ENCODE measurements at regions not wholly inside any gene's neighbourhood (a gene's known extent, or its start where the extent isn't known, plus 50 kb on each side); places are given as distances from the start of the nearest gene placed in this dataset.

DNA sequence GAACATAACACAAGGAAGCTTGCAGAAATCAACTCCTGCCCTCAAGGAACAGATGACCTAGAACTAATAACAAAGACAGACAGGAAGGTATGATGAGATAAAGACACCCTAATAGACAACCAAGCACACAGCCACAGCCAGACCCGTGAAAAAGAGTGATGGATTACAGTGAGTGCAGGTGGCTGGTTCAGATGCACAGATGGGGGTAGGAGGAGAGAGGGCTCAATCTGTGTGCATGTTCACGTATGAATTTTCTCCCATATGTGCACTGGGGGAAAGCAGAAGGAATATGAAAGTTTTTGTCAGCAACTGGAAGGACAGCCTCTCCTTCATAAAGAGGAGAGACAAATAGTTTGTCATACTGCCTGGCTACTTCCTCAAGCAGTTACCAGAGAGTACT lies 367.1 kb downstream of the PBX1 start:
- Histone ChIP-seq H3K56ac (ENCODE audit: extremely low read depth, insufficient read depth, low read length) (no peak overlapping the region), H3K4me1 (ENCODE audit: control insufficient read depth, insufficient read depth, low read length) (no peaks in the 10 kb centered on the region), H3K9me3 (ENCODE audit: control insufficient read depth, insufficient read depth, low read length) (no peaks in the 10 kb centered on the region), H3K4me2 (ENCODE audit: low read depth, low read length) (no peak overlapping the region), H3K36me3 (ENCODE audit: control insufficient read depth, insufficient read depth, low read length) (no peaks in the 10 kb centered on the region), H3K9ac (ENCODE audit: low read depth, low read length) (no peak overlapping the region), H2BK120ac (ENCODE audit: low read depth, low read length) (no peak overlapping the region), H3K27me3 (ENCODE audit: control insufficient read depth, insufficient read depth, low read length) (peaks cover 3% of the 10 kb centered on the region; the same call in 1 of the 2 replicates), H4K20me1 (ENCODE audit: insufficient read depth, low read length) (no peaks in the 10 kb centered on the region), H2BK15ac (ENCODE audit: low read depth, low read length) (no peak overlapping the region), H3K18ac (ENCODE audit: low read depth, low read length) (no peak overlapping the region), H3K14ac (replicated peaks; ENCODE audit: low read depth, low read length) (no peak overlapping the region), H4K8ac (ENCODE audit: low read depth in 2 of 2, low read length in 2 of 2) (no peak overlapping the region), H3K27ac (ENCODE audit: insufficient read depth, low read length) (no peak overlapping the region), H4K91ac (ENCODE audit: insufficient read depth, low read depth, low read length) (no peak overlapping the region), H3K4ac (ENCODE audit: low read depth, low read length) (no peak overlapping the region), H2BK5ac (ENCODE audit: low read depth, low read length, poor library complexity, severe bottlenecking) (no peak overlapping the region), H2BK20ac (ENCODE audit: low read depth, low read length) (no peak overlapping the region), H3K4me3 (ENCODE audit: insufficient read depth, low read depth, low read length) (no peak overlapping the region), H2AK9ac (replicated peaks; ENCODE audit: low read depth, low read length, poor library complexity) (no peak overlapping the region), H3K79me1 (ENCODE audit: low read depth in 1 of 2, low read length in 2 of 2) (no peaks in the 10 kb centered on the region), H3K23ac (ENCODE audit: low read depth, low read length) (no peak overlapping the region), H2AFZ (replicated peaks; ENCODE audit: low read length, poor library complexity) (no peak overlapping the region), H2AK5ac (ENCODE audit: low read depth, low read length) (no peak overlapping the region), H4K5ac (ENCODE audit: low read depth, low read length) (no peak overlapping the region), H3K9me1 (ENCODE audit: insufficient read depth, low read length) (no peaks in the 10 kb centered on the region)
- in situ Hi-C loops (cut with MboI; ENCODE audit: low sequenced_read_pairs), result no loop called here
- dilution Hi-C loops (cut with HindIII; ENCODE audit: low sequenced_read_pairs, unreplicated experiment), result no loop called here
- no peak for ATAC-seq (ENCODE audit: low read depth)
- intact Hi-C loops (cut with micrococcal nuclease), result no loop called here
- POLR2A ChIA-PET (ENCODE audit: unreplicated experiment), result no interaction called here
- no peak for DNase-seq
- WGBS, 2 experiments (ENCODE audit: extremely low coverage in 2 of 2, insufficient read length in 1 of 2), result no CpG with 5 or more reads among the region's 2 CpGs
- no TSS peak for BruUV-seq (replicated peaks)
- CTCF ChIA-PET, result no interaction called here
- TF ChIP-seq RAD21 (IDR thresholded peaks at IDR 0.05; ENCODE audit: low read length), result no peak
- TF ChIP-seq, protein P1, sequence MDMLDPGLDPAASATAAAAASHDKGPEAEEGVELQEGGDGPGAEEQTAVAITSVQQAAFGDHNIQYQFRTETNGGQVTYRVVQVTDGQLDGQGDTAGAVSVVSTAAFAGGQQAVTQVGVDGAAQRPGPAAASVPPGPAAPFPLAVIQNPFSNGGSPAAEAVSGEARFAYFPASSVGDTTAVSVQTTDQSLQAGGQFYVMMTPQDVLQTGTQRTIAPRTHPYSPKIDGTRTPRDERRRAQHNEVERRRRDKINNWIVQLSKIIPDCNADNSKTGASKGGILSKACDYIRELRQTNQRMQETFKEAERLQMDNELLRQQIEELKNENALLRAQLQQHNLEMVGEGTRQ (IDR thresholded peaks at IDR 0.05; ENCODE audit: low read depth, low read length), result no peak
- no peak for TF ChIP-seq CHD1 (IDR thresholded peaks at IDR 0.05; ENCODE audit: low read depth, low read length)
- no peak for TF ChIP-seq MAZ (IDR thresholded peaks at IDR 0.05; ENCODE audit: borderline replicate concordance, low read depth, low read length)
- TF ChIP-seq, protein P2, sequence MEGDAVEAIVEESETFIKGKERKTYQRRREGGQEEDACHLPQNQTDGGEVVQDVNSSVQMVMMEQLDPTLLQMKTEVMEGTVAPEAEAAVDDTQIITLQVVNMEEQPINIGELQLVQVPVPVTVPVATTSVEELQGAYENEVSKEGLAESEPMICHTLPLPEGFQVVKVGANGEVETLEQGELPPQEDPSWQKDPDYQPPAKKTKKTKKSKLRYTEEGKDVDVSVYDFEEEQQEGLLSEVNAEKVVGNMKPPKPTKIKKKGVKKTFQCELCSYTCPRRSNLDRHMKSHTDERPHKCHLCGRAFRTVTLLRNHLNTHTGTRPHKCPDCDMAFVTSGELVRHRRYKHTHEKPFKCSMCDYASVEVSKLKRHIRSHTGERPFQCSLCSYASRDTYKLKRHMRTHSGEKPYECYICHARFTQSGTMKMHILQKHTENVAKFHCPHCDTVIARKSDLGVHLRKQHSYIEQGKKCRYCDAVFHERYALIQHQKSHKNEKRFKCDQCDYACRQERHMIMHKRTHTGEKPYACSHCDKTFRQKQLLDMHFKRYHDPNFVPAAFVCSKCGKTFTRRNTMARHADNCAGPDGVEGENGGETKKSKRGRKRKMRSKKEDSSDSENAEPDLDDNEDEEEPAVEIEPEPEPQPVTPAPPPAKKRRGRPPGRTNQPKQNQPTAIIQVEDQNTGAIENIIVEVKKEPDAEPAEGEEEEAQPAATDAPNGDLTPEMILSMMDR (conservative IDR thresholded peaks at IDR 0.05; ENCODE audit: low read depth, low read length), result no peak
- TF ChIP-seq FOS (IDR thresholded peaks at IDR 0.05; ENCODE audit: low read depth, low read length), result no peak
- no peak for TF ChIP-seq BHLHE40 (IDR thresholded peaks at IDR 0.05; ENCODE audit: low read depth, low read length)
- TF ChIP-seq MXI1 (IDR thresholded peaks at IDR 0.05; ENCODE audit: borderline replicate concordance, low read depth, low read length), result no peak
- TF ChIP-seq MAFK (IDR thresholded peaks at IDR 0.05; ENCODE audit: low read depth, low read length), result no peak
- TF ChIP-seq RFX5 (IDR thresholded peaks at IDR 0.05; ENCODE audit: low read depth, low read length), result no peak
- TF ChIP-seq RCOR1 (IDR thresholded peaks at IDR 0.05; ENCODE audit: insufficient replicate concordance, low read length), result no peak
- TF ChIP-seq CEBPB (IDR thresholded peaks at IDR 0.05; ENCODE audit: low read depth, low read length), result no peak
- TF ChIP-seq, protein P3, sequence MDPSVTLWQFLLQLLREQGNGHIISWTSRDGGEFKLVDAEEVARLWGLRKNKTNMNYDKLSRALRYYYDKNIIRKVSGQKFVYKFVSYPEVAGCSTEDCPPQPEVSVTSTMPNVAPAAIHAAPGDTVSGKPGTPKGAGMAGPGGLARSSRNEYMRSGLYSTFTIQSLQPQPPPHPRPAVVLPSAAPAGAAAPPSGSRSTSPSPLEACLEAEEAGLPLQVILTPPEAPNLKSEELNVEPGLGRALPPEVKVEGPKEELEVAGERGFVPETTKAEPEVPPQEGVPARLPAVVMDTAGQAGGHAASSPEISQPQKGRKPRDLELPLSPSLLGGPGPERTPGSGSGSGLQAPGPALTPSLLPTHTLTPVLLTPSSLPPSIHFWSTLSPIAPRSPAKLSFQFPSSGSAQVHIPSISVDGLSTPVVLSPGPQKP (IDR thresholded peaks at IDR 0.05; ENCODE audit: borderline replicate concordance, low read depth, low read length), result no peak
- TF ChIP-seq SMC3 (IDR thresholded peaks at IDR 0.05; ENCODE audit: low read depth, low read length), result no peak
- TF ChIP-seq POLR2A (IDR thresholded peaks at IDR 0.05; ENCODE audit: low read depth, low read length), result no peak
- no peak for TF ChIP-seq NFE2L2 (IDR thresholded peaks at IDR 0.05; ENCODE audit: low read depth, low read length)

Measured in IMR-90 (cell line).